K562 (cell line): ENCODE measurements at regions not wholly inside any gene's neighbourhood (a gene's known extent, or its start where the extent isn't known, plus 50 kb on each side); places are given as distances from the start of the nearest gene placed in this dataset.

Experiments used
- EZH2 ChIP-seq: IDR thresholded peaks from 2 replicates; pipeline ENCODE4 v1.6.1; 2012; ENCODE audit warnings: low read depth, mild to moderate bottlenecking, inconsistent platforms, low read length, borderline replicate concordance
- KLF16 ChIP-seq: IDR thresholded peaks from 2 replicates; pipeline ENCODE4 v1.6.1; 2016; ENCODE audit warnings: antibody characterized with exemption
- NR2C2 ChIP-seq, 2 experiments: fragments of 200-800 bp in 1 of 2; sonication (Bioruptor generic) in 1 of 2; sonication (generic) in 1 of 2; formaldehyde crosslinking in 1 of 2; IDR thresholded peaks; 2 replicates each; pipeline versions ENCODE4 v1.6.1 to v1.8.0; 2016 to 2022; ENCODE audit warnings: mild to moderate bottlenecking in 1 of 2, missing compliant biosample characterization in 1 of 2, missing genetic modification characterization in 1 of 2, missing genetic modification reagents in 1 of 2
- POLR2A ChIP-seq: fragments of 450-650 bp; conservative IDR thresholded peaks from 2 replicates; pipeline ENCODE4 v1.6.1; 2016
- RCOR1 ChIP-seq, 2 experiments: IDR thresholded peaks; 2 replicates each; pipeline ENCODE4 v1.6.1; 2012; ENCODE audit warnings: low read depth in 2 of 2, low read length in 2 of 2, borderline replicate concordance in 1 of 2, improper control_type of control experiment in 1 of 2
- SAFB2 ChIP-seq: fragments of 200-400 bp; formaldehyde crosslinking; IDR thresholded peaks from 2 replicates; pipeline ENCODE4 v1.6.1; 2018; ENCODE audit warnings: borderline replicate concordance, low read length, low read depth, moderate library complexity; ENCODE audit not compliant: severe bottlenecking
- TF ChIP-seq, protein P1 (sequence below), 2 experiments: fragments of 450-650 bp in 1 of 2; sonication (generic) in 1 of 2; formaldehyde crosslinking in 1 of 2; IDR thresholded peaks; 2 replicates each; pipeline versions ENCODE4 v1.7.1 to v1.9.0; 2016 to 2022; ENCODE audit warnings: inconsistent platforms in 1 of 2, mild to moderate bottlenecking in 1 of 2, missing genetic modification reagents in 1 of 2
- TF ChIP-seq, protein P2 (sequence below): fragments of 450-650 bp; conservative IDR thresholded peaks from 2 replicates; pipeline ENCODE4 v1.6.1; 2016; ENCODE audit warnings: missing genetic modification characterization, low read depth, mild to moderate bottlenecking, control low read depth, missing compliant biosample characterization

DNA sequence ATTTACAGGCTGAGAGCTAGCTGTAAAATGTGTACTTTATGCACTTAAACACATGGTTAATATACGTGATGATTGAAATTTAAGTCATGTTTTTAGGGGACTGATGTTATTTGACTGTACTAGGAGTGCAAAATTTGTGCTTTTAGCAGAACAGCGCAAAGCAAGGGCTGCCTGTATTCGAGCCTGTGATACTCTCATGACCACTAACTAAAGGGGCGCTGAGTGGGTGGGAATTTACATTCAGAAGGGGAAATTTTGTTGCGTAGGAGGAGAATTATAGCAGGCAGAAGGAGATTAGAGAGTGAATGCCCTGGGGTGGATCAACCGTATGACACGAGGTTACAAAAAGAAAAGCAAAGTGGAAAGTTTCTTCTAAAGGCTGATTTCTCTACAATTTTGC lies 271.8 kb upstream of the HTR2A start:
- no peak for TF ChIP-seq NR2C2 (CRISPR knock-in tag; IDR thresholded peaks at IDR 0.05)
- no peak for TF ChIP-seq NR2C2 (tag; IDR thresholded peaks at IDR 0.05)
- TF ChIP-seq, protein P1, sequence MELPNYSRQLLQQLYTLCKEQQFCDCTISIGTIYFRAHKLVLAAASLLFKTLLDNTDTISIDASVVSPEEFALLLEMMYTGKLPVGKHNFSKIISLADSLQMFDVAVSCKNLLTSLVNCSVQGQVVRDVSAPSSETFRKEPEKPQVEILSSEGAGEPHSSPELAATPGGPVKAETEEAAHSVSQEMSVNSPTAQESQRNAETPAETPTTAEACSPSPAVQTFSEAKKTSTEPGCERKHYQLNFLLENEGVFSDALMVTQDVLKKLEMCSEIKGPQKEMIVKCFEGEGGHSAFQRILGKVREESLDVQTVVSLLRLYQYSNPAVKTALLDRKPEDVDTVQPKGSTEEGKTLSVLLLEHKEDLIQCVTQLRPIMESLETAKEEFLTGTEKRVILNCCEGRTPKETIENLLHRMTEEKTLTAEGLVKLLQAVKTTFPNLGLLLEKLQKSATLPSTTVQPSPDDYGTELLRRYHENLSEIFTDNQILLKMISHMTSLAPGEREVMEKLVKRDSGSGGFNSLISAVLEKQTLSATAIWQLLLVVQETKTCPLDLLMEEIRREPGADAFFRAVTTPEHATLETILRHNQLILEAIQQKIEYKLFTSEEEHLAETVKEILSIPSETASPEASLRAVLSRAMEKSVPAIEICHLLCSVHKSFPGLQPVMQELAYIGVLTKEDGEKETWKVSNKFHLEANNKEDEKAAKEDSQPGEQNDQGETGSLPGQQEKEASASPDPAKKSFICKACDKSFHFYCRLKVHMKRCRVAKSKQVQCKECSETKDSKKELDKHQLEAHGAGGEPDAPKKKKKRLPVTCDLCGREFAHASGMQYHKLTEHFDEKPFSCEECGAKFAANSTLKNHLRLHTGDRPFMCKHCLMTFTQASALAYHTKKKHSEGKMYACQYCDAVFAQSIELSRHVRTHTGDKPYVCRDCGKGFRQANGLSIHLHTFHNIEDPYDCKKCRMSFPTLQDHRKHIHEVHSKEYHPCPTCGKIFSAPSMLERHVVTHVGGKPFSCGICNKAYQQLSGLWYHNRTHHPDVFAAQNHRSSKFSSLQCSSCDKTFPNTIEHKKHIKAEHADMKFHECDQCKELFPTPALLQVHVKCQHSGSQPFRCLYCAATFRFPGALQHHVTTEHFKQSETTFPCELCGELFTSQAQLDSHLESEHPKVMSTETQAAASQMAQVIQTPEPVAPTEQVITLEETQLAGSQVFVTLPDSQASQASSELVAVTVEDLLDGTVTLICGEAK (IDR thresholded peaks at IDR 0.05): no peak
- TF ChIP-seq, protein P1 (CRISPR knock-in tag; IDR thresholded peaks at IDR 0.05): no peak
- no peak for TF ChIP-seq RCOR1 (IDR thresholded peaks at IDR 0.05; ENCODE audit: borderline replicate concordance in 1 of 2, low read depth in 2 of 2, low read length in 2 of 2)
- TF ChIP-seq KLF16: no peak
- no peak for TF ChIP-seq EZH2
- TF ChIP-seq, protein P2, sequence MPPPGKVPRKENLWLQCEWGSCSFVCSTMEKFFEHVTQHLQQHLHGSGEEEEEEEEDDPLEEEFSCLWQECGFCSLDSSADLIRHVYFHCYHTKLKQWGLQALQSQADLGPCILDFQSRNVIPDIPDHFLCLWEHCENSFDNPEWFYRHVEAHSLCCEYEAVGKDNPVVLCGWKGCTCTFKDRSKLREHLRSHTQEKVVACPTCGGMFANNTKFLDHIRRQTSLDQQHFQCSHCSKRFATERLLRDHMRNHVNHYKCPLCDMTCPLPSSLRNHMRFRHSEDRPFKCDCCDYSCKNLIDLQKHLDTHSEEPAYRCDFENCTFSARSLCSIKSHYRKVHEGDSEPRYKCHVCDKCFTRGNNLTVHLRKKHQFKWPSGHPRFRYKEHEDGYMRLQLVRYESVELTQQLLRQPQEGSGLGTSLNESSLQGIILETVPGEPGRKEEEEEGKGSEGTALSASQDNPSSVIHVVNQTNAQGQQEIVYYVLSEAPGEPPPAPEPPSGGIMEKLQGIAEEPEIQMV (tag): no peak
- TF ChIP-seq POLR2A: no peak
- no peak for TF ChIP-seq SAFB2
